Stimulated activated naive CD4-positive, alpha-beta T cell (primary cell): ENCODE measurements at regions not wholly inside any gene's neighbourhood (a gene's known extent, or its start where the extent isn't known, plus 50 kb on each side); places are given as distances from the start of the nearest gene placed in this dataset.

Experiments
- DNase-seq, 6 experiments: peaks; one replicate each; lab custom pipeline; 2025; lab: John Stamatoyannopoulos, UW

GRCh38 chr7:18317941-18318340 is 177.6 kb upstream of the HDAC9 start:
- no peak for DNase-seq

GRCh38 chr7:18320422-18320821 is 175.1 kb upstream of the HDAC9 start:
- no peak for DNase-seq

GRCh38 chr7:18320971-18321567 is 174.5 kb upstream of the HDAC9 start:
- peak in 2 of 6 experiments; percentile 2 to 3 for DNase-seq

- no peak for DNase-seq
These were observed 165.0 kb upstream of the HDAC9 start for GRCh38 chr7:18330548-18330947.

- DNase-seq: no peak
These were observed 158.9 kb upstream of the HDAC9 start for GRCh38 chr7:18336626-18337025.

- DNase-seq: no peak
These were observed 158.3 kb upstream of the HDAC9 start for GRCh38 chr7:18337048-18337809.

GRCh38 chr7:18338910-18339523 is 156.5 kb upstream of the HDAC9 start:
- DNase-seq: no peak

GRCh38 chr7:18341756-18342155 is 153.8 kb upstream of the HDAC9 start:
- DNase-seq: no peak

GRCh38 chr7:18343047-18343446 is 152.5 kb upstream of the HDAC9 start:
- DNase-seq: no peak

- no peak for DNase-seq
These were observed 151.0 kb upstream of the HDAC9 start for GRCh38 chr7:18344536-18344935.

GRCh38 chr7:18345641-18346234 is 149.8 kb upstream of the HDAC9 start:
- peak in 3 of 6 experiments; percentile 7 to 15 (median 12) for DNase-seq

GRCh38 chr7:18347170-18347569 is 148.4 kb upstream of the HDAC9 start:
- no peak for DNase-seq

GRCh38 chr7:18350678-18351077 is 144.9 kb upstream of the HDAC9 start:
- DNase-seq: no peak

GRCh38 chr7:18352339-18353255 is 143.0 kb upstream of the HDAC9 start:
- no peak for DNase-seq

- no peak for DNase-seq
These were observed 142.2 kb upstream of the HDAC9 start for GRCh38 chr7:18353339-18353738.

GRCh38 chr7:18354108-18355085 is 141.2 kb upstream of the HDAC9 start:
- DNase-seq: no peak

GRCh38 chr7:18356191-18356645 is 139.3 kb upstream of the HDAC9 start:
- peak in 2 of 6 experiments; percentile 8 to 46 for DNase-seq

- DNase-seq: no peak
These were observed 137.9 kb upstream of the HDAC9 start for GRCh38 chr7:18357691-18358090.

GRCh38 chr7:18361756-18362155 is 133.8 kb upstream of the HDAC9 start:
- DNase-seq: no peak

- DNase-seq: no peak
These were observed 131.7 kb upstream of the HDAC9 start for GRCh38 chr7:18363751-18364380.
